Stimulated activated CD4-positive, alpha-beta T cell treated with anti-CD3 and anti-CD28 coated beads, Interleukin-1b, Interleukin-23, amount 100 ng/mL, for 1 hour (primary cell): ENCODE measurements at regions not wholly inside any gene's neighbourhood (a gene's known extent, or its start where the extent isn't known, plus 50 kb on each side); places are given as distances from the start of the nearest gene placed in this dataset.

ENCODE experiments used
- DNase-seq, 2 donors: peaks; one replicate each; pipeline ENCODE4 v3.0.0-alpha.2; 2020; ENCODE audit warnings: low read depth in 2 of 2

DNA sequence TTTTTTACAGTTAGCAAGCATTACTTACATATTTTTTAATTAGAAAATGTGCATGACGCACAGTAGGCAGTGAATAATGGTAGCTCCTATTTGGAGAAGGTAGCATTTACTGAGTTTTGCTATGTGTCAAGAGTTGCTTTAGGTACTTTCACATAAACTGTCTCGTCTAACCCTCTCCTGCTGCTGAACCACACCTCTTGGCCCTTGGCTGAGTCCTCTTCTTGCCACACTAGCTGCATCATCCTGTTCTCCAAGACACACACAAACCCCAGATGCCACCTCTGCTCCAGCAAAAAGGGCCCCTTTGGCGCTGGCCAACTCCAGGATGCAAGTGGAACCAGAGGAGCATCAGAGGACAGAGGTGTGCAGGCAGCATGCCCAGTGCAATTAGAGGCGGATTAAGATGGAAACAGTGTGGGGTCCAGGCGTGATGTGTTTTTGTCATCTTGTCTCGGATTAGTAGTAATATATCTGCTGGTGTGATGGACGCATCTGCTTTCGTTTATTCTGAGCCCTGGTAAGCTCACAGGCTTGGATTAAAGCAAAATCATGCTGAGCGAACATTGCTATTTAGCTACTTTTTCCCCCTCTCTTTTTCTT is 367.0 kb upstream of the CADM1 start:
- no peak for DNase-seq

DNA sequence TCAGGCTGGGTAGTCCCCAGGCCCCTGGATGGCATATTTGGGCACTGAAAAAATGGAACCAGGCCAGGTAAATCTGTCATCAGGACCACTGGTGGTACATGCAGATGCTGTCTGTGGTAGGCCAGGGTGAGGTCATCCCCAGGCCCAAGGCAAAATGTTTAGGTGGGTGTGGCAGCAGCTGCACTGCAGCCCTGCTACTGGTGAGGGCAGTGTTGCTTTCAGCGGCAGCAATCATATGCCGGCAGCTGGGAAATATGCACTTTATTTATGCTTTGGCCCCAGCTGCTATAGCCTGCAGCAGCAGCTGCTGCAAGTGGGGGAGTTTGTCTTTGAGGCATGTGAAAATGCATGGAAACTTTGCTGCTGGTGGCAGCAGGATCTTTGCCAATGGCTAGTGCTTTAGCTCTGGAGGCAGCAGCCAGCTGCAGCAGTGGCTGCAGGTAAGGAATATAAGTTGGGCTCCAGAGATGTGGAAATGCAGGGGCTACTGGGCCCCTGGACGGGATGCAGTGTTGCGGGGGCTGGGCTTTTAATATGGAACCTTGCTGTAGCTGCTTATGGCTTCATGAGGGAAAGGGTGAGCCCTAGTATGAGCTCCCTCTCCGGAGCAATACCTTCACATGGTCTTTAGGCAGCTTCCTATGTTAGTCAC is 365.7 kb upstream of the CADM1 start:
- DNase-seq = no peak

DNA sequence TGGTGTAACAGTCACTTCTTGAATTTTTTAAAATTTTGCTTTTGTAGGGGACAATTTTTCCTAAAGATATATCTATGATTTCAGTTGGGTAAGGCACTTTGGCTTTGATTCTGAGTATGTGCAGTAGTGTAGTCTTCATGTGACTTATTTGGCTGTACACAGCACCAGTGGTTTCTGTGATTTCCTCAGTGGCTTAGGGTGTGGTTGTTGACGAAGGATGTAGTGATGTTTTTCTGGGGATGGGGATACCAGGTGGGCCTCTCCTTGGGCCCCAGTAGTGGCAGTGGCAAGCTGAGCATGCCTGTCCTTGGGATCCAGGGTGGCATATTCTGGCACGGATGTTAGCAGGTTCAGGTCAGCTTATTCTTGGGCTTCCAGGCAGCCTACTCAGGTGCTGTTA is 364.9 kb upstream of the CADM1 start:
- DNase-seq = no peak

GRCh38 chr11:115860246-115860645 is 356.0 kb upstream of the CADM1 start:
- no peak for DNase-seq

DNA sequence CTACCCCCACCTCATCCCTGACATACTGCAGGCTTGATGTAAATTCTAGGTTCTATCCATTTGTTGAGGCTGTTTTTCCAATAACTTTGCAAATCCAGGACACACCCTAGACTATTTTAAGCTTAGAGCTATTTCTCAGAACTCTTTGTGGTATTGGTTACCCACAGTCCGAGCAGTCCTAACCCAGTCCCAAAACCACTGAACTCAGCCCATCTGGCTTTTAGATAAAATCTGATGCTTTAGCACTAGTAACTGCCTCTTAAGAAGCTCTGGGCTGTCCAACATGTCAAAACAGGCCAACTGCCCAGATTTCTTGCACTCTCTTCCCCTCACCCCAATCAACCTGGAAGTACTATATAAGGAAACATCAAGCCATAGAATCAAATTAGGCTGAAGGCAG is 344.4 kb upstream of the CADM1 start:
- no peak for DNase-seq

GRCh38 chr11:115848080-115848479 is 343.9 kb upstream of the CADM1 start:
- no peak for DNase-seq

GRCh38 chr11:115845872-115846271 is 341.7 kb upstream of the CADM1 start:
- no peak for DNase-seq

DNA sequence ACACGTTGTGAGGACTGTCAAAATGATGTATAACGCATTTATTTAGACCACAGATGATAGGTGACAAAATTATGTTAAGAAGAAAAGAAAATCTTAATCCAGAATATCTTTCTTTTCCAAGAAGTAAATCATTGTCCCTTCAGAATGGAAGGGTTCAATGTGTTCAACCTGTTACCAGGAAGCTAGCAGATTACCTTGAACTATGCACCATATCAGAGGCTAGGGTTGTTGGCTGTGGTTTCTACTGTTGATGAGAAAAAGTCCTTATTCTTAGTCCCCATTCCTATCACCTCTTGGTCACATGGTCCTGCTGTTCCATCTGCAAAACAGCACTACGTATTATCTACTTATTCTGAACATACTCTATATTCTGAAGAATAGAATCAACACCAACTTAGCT is 339.5 kb upstream of the CADM1 start:
- no peak for DNase-seq

GRCh38 chr11:115843111-115843510 is 338.9 kb upstream of the CADM1 start:
- no peak for DNase-seq

- no peak for DNase-seq
These were observed 315.8 kb upstream of the CADM1 start for GRCh38 chr11:115820026-115820425.

- no peak for DNase-seq
These were observed 314.8 kb upstream of the CADM1 start for GRCh38 chr11:115819014-115819413.

GRCh38 chr11:115817844-115818468 is 313.7 kb upstream of the CADM1 start:
- DNase-seq = no peak

GRCh38 chr11:115808351-115808940 is 304.2 kb upstream of the CADM1 start:
- DNase-seq = no peak

DNA sequence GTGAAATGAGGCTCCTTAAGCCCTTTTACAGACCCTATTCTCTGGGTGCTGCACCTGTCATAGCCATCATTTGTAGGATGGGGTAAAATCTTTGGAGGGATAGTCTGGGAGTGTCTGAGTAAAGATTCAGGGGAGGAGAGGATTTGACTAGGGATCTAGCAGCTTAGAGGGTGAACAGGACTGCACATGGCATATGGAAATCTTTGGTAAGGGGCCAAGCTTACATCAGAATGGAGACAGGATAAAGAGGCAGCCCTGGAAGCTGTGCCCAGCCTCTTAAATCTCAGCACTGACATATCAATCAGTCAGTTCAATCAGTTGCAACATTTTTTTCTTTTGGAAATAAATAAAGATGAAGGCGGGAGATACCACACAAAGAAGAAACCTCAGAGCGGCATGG is 301.8 kb upstream of the CADM1 start:
- no peak for DNase-seq

GRCh38 chr11:115803073-115803740 is 299.0 kb upstream of the CADM1 start:
- DNase-seq = no peak

- no peak for DNase-seq
These were observed 298.4 kb upstream of the CADM1 start for GRCh38 chr11:115802641-115803040.

DNA sequence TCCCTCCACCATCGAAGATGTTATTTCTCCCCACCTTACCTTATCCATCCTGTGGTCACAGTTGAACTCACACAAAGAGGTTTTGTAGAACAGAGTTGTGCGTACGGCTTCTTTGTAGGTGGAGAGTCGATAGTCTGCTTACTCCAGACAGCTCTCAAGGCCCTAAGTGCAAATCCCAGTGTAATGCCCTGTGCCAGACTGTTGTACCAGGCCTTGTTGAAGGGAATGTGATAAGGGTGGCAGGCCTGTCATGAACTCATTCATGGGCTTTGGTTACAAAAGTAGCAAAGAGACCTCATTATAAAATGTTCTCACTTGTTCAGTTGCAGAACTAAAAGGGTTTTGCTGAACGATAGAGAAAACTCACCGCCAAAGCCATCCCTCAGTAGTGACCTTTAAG is 288.7 kb upstream of the CADM1 start:
- no peak for DNase-seq

DNA sequence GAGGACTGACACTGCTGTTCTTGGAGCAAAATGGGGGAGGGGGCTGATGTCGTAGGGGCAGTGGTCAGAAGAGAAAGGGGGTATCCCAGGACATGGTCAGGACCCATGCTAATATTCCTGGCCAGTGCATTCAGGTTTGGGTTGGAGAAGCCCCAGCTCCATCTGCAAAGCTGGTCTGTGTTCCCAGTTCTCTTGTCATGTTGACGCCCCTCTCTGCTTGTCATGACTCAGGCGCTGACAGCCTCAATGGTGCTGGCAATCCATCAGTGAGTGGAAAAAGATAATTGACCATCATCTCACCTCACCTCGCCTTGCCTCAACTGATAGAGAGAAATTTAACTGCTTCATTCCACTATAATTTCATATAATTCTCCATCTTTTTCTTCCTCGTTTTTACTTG is 283.1 kb upstream of the CADM1 start:
- no peak for DNase-seq

GRCh38 chr11:115784796-115785521 is 280.7 kb upstream of the CADM1 start:
- DNase-seq = no peak

DNA sequence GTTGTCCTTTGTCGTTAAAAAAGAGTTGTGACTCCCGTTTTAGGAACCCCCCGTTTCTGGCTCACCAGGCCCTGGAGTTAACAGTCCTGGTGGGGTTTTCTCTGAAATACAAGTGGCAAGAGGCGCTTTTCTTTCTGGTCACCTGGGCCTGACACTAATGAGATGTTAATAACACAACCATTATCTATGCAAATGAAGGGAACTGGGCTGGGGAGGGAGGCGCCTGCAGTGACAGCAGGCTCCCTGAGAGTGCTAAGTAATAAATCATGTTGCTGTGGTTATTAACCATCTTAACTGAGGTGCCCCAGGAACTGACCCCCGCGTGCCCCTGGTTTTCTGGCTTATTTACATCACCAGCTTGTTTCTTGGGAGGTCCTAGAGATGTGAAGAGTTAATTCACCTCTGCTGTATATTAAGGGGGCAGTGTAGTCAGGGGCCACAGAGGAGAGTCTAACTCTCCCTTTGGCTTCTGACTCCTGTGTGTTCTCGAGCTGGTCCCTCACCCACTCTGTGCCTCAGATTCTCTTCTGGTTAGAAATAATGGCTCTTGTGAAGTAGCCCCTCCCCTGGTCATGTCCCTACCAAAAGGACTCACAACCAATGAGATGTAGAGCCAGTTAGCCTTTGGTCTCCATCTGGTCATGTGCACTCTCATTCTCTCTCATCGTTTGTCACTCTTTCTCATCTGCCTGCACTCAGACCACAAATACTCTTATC is 276.6 kb upstream of the CADM1 start:
- no peak for DNase-seq
